ENCODE measurements at regions not wholly inside any gene's neighbourhood (a gene's known extent, or its start where the extent isn't known, plus 50 kb on each side); places are given as distances from the start of the nearest gene placed in this dataset.

- DNase-seq (ENCODE audit: low read depth, low spot score), result no peak
Observed at GRCh38 chr18:48488388-48488850, 50.4 kb upstream of the CTIF start.

- DNase-seq (ENCODE audit: low read depth, low spot score), result no peak
Observed at GRCh38 chr18:48486754-48487153, 52.1 kb upstream of the CTIF start.

- DNase-seq (ENCODE audit: low read depth, low spot score), result no peak
Observed at GRCh38 chr18:48485828-48486405, 52.9 kb upstream of the CTIF start.

DNA sequence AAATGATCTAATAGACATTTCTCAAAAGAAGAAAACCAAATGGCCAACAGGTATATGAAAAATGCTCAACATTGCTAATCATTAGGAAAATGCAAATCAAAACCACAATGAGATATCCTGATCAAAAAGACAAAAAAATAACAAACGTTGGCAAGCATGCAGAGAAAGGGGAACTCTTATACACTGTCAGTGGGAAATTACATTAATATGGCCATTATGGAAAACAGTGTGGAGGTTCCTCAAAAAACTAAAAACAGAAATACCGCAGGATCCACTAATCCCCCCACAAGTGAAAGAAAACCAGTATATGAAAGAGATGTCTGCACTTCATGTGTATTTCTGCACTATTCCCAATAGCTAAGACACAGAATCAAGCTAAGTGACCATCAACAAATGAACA, 57.7 kb upstream of the CTIF start:
- DNase-seq (ENCODE audit: low read depth, low spot score), result no peak

GRCh38 chr18:48479531-48479930, 59.3 kb upstream of the CTIF start:
- no peak for DNase-seq (ENCODE audit: low read depth, low spot score)

- no peak for DNase-seq (ENCODE audit: low read depth, low spot score)
Observed at GRCh38 chr18:48477348-48477747, 61.5 kb upstream of the CTIF start.

DNA sequence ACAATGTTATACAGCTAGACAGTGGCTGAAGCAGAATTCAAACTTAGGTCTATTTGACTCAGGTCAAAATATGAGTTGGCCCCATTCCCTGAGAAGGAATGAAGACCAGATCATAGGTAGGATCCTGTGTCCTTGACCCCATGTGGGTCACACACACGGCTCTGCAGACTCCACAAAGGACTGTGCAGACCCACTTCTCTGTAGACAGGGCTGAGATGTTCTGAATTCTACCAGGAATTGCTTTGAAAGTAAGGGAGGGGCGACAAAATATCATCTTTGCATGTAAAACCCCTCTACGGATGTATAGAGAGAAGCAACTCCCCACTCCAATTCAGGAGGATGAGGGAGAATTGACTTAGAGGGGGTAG, 62.3 kb upstream of the CTIF start:
- no peak for DNase-seq (ENCODE audit: low read depth, low spot score)

GRCh38 chr18:48475635-48476549, 62.9 kb upstream of the CTIF start:
- DNase-seq (ENCODE audit: low read depth, low spot score), result peak; percentile 52

DNA sequence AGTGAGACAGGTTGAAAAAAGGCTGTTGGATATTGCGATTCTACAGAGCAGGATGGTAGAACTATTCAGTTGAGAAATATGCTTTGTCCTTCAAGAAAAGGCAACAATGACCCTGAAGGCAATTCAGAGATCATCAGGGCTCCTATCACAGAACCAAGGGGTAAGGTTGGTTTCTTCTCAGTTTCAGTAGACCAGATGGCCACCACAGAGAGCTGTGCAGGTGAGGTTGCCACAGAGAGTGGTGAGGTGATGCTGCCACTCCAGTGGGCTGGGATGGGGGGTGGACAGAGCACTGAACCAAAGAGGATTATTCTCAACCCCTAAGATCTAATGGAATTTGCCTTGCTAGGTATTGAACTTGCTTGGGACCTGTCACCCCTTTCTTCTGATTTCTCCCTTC, 64.6 kb upstream of the ZBTB7C start:
- DNase-seq (ENCODE audit: low read depth, low spot score), result no peak

DNA sequence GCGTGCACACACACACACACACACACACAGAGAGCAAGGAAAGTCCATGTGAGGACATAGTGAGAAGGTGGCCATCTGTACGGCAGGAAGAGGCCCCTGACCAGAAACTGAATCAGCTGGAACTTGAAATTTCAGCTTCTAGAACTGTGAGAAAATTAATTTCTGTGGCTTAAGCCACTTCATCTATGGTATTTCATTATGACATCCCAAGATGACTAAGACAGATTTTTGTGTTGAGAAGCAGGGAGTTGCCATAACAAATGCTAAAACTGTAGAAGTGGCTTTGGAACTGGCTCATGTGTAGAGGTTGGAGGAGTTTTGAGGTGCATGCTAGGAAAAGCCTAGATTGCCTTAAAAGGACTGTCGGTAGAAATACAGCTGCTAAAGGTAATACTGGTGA, 63.4 kb upstream of the ZBTB7C start:
- DNase-seq (ENCODE audit: low read depth, low spot score), result no peak

- DNase-seq (ENCODE audit: low read depth, low spot score), result no peak
Observed at GRCh38 chr18:48470484-48471180, 61.4 kb upstream of the ZBTB7C start.

- DNase-seq (ENCODE audit: low read depth, low spot score), result no peak
Observed at GRCh38 chr18:48468151-48468550, 59.0 kb upstream of the ZBTB7C start.

GRCh38 chr18:48467231-48467630, 58.0 kb upstream of the ZBTB7C start:
- no peak for DNase-seq (ENCODE audit: low read depth, low spot score)

DNA sequence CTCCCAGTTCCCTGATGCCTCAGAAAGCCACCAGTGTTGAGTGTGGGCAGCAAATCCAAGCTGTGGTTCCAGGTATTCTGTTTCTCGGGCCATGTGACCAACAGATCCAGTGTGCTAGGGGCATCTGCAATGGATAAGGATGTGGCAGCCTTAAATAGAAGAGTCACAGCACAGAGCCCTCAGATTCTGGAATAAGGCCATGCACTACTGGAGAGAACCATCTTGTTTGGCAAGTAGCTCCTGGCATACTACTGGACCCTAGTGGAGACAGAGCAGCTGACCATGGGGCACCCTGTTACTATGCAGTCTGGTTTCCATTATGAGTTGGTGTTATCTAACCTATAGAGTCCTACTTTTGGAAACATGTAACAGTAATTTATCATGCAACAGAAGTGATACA, 53.3 kb upstream of the ZBTB7C start:
- no peak for DNase-seq (ENCODE audit: low read depth, low spot score)

GRCh38 chr18:48460929-48461583, 51.9 kb upstream of the ZBTB7C start:
- DNase-seq (ENCODE audit: low read depth, low spot score), result no peak

DNA sequence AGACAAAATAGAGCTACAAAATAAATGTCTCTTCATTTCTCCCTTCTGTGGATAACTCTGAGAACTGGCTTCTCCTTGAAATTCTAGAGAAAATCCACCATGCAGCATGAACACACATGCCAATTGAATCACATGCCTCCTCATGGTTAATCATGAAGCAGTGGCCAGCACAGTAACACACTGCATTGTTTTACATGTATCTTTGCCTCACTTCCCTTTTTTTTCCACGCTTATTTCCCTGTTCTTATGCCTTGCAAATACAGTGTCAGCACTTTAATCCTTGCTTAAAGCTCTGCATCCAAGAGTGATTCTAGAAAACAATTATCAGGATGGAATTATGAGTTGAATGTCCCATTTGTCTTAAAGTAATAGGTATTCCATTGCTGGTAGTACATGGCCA, 50.3 kb upstream of the ZBTB7C start:
- DNase-seq (ENCODE audit: low read depth, low spot score), result no peak

DNA sequence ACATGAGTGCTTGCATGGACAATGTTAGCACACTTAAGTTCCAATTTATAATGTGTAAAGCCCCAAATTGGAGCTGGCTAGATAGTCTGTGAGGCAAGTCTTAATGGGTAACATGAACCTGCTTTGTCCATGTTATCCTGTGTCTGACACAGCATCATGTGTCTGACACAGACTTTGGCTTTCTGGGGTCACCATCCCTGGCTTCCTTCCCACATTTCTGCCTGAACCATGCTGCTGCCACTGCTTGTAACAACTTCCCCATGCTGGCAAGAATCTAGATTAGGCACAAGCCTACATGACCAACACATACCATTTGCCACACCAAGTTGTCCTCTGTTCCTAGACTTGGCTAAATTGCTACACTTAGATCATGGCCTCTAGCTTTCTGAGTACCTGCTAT, 49.8 kb upstream of the ZBTB7C start:
- DNase-seq (ENCODE audit: low read depth, low spot score), result no peak

Measured in iPS DF 19.7 (cell line).